H1 (cell line): ENCODE measurements at regions not wholly inside any gene's neighbourhood (a gene's known extent, or its start where the extent isn't known, plus 50 kb on each side); places are given as distances from the start of the nearest gene placed in this dataset.

Experiments
- CTCF ChIA-PET: fragments of 300-600 bp; sonication (Branson Sonifier 250); formaldehyde crosslinking; loops from one replicate; lab custom pipeline; 2021; ENCODE audit not compliant: partially characterized antibody; lab: Charles Lee
- POLR2A ChIA-PET: fragments of 300-600 bp; sonication (Branson Sonifier 250); formaldehyde crosslinking; loops from one replicate; lab custom pipeline; 2021; ENCODE audit warnings: inconsistent platforms; ENCODE audit not compliant: partially characterized antibody; lab: Charles Lee
- DNase-seq, 2 experiments: peaks; one replicate each; pipeline versions ENCODE4 v3.0.0 to v3.0.0-alpha.2; 2010 to 2022; ENCODE audit warnings: low spot score in 2 of 2, low read depth in 1 of 2, mixed read lengths in 1 of 2
- FAIRE-seq: peaks from 2 replicates; lab custom pipeline; 2011; peaks lifted over from hg19 to GRCh38; lab: Jason Lieb, UNC
- H2AFZ ChIP-seq: 2 replicates; pipeline ENCODE4 v1.8.1; 2012; ENCODE audit warnings: low read length, inconsistent platforms
- H2AK5ac ChIP-seq: 2 replicates; pipeline ENCODE4 v1.6.1; 2013; ENCODE audit warnings: low read depth, low read length
- H2BK120ac ChIP-seq: replicated peaks from 2 replicates; pipeline ENCODE3; 2013; ENCODE audit warnings: low read depth, low read length, inconsistent platforms
- H2BK12ac ChIP-seq: 2 replicates; pipeline ENCODE4 v1.6.1; 2013; ENCODE audit warnings: low read depth, low read length
- H2BK15ac ChIP-seq: 2 replicates; pipeline ENCODE4 v1.6.1; 2013; ENCODE audit warnings: low read length
- H2BK20ac ChIP-seq: 2 replicates; pipeline ENCODE4 v1.6.1; 2013; ENCODE audit warnings: low read length
- H2BK5ac ChIP-seq: 2 replicates; pipeline ENCODE4 v1.6.1; 2013; ENCODE audit warnings: low read depth, low read length
- H3K14ac ChIP-seq: 2 replicates; pipeline ENCODE4 v1.6.1; 2013; ENCODE audit warnings: inconsistent platforms; ENCODE audit not compliant: insufficient read length
- H3K18ac ChIP-seq: 2 replicates; pipeline ENCODE4 v1.6.1; 2013; ENCODE audit warnings: low read length; ENCODE audit errors: extremely low read depth
- H3K23ac ChIP-seq: 2 replicates; pipeline ENCODE4 v1.6.1; 2013; ENCODE audit warnings: inconsistent platforms; ENCODE audit not compliant: insufficient read length
- H3K23me2 ChIP-seq: 2 replicates; pipeline ENCODE4 v1.6.1; 2013; ENCODE audit warnings: low read depth, low read length
- H3K27ac ChIP-seq: 2 replicates; pipeline ENCODE4 v1.6.1; 2011; ENCODE audit warnings: low read depth, low read length, inconsistent platforms
- H3K27me3 ChIP-seq, 4 experiments: replicated peaks in 1 of 4; 1 replicate in 1 of 4; 2 replicates in 3 of 4; pipeline versions ENCODE4 v1.6.1 to v1.8.1; 2011 to 2013; ENCODE audit warnings: low read length in 3 of 4, mild to moderate bottlenecking in 3 of 4, inconsistent platforms in 2 of 4, mixed read lengths in 2 of 4, moderate library complexity in 1 of 4; ENCODE audit not compliant: control insufficient read depth in 3 of 4, insufficient read depth in 3 of 4; ENCODE audit errors: extremely low read depth in 1 of 4
- H3K36me3 ChIP-seq, 4 experiments: 2 replicates each; pipeline versions ENCODE4 v1.6.1 to v1.8.1; 2011 to 2013; ENCODE audit warnings: mild to moderate bottlenecking in 4 of 4, low read length in 3 of 4, moderate library complexity in 2 of 4, control low read depth in 1 of 4, inconsistent platforms in 1 of 4; ENCODE audit not compliant: insufficient read depth in 4 of 4, control insufficient read depth in 2 of 4
- H3K4ac ChIP-seq: replicated peaks from 2 replicates; pipeline ENCODE3; 2013; ENCODE audit warnings: low read length, low read depth, mixed read lengths, inconsistent platforms; ENCODE audit not compliant: insufficient read length
- H3K4me1 ChIP-seq, 4 experiments: replicated peaks in 1 of 4; 1 replicate in 1 of 4; 2 replicates in 3 of 4; pipeline versions ENCODE4 v1.6.1 to v1.8.1; 2011 to 2013; ENCODE audit warnings: low read length in 3 of 4, inconsistent platforms in 2 of 4, mixed read lengths in 1 of 4; ENCODE audit not compliant: insufficient read depth in 4 of 4, control insufficient read depth in 3 of 4
- H3K4me2 ChIP-seq, 2 experiments: 2 replicates each; pipeline versions ENCODE4 v1.6.1 to v1.8.1; 2011 to 2013; ENCODE audit warnings: low read depth in 2 of 2, low read length in 2 of 2, control low read depth in 1 of 2, inconsistent platforms in 1 of 2, mild to moderate bottlenecking in 1 of 2; ENCODE audit not compliant: insufficient read depth in 1 of 2
- H3K4me3 ChIP-seq, 4 experiments: fragments of 200-600, 300-600 bp in 1 of 4; sonication (generic), shearing (Covaris generic), sonication (Bioruptor Twin) in 1 of 4; 2 replicates each; pipeline versions ENCODE4 v1.5.1 to v1.8.1; 2011 to 2016; ENCODE audit warnings: low read length in 4 of 4, low read depth in 3 of 4, control low read depth in 2 of 4, inconsistent platforms in 2 of 4, mild to moderate bottlenecking in 2 of 4, mixed read lengths in 1 of 4, moderate library complexity in 1 of 4; ENCODE audit not compliant: insufficient read depth in 2 of 4; ENCODE audit errors: extremely low read depth in 1 of 4
- H3K56ac ChIP-seq: replicated peaks from 2 replicates; pipeline ENCODE3; 2013; ENCODE audit warnings: low read depth, mild to moderate bottlenecking, mixed read lengths, low read length, inconsistent platforms; ENCODE audit not compliant: insufficient read length
- H3K79me1 ChIP-seq: 2 replicates; pipeline ENCODE4 v1.6.1; 2013; ENCODE audit warnings: low read depth, low read length, control low read depth
- H3K79me2 ChIP-seq, 2 experiments: 2 replicates each; pipeline versions ENCODE4 v1.6.1 to v1.8.1; 2012 to 2013; ENCODE audit warnings: low read length in 2 of 2, mild to moderate bottlenecking in 2 of 2, inconsistent platforms in 1 of 2; ENCODE audit not compliant: insufficient read depth in 2 of 2, control insufficient read depth in 1 of 2
- H3K9ac ChIP-seq, 4 experiments: replicated peaks in 1 of 4; 1 replicate in 1 of 4; 2 replicates in 3 of 4; pipeline versions ENCODE4 v1.6.1 to v1.8.1; 2011 to 2013; ENCODE audit warnings: low read depth in 3 of 4, low read length in 3 of 4, control low read depth in 2 of 4, mild to moderate bottlenecking in 2 of 4, moderate library complexity in 2 of 4, inconsistent platforms in 1 of 4; ENCODE audit errors: extremely low read depth in 1 of 4
- H3K9me3 ChIP-seq, 2 experiments: 2 replicates each; pipeline versions ENCODE4 v1.6.1 to v1.8.1; 2012 to 2013; ENCODE audit warnings: mild to moderate bottlenecking in 2 of 2, moderate library complexity in 2 of 2, control low read depth in 1 of 2, inconsistent platforms in 1 of 2, low read depth in 1 of 2, low read length in 1 of 2, mixed read lengths in 1 of 2; ENCODE audit not compliant: insufficient read depth in 2 of 2
- H4K20me1 ChIP-seq, 2 experiments: replicated peaks in 1 of 2; 2 replicates each; pipeline versions ENCODE3 to v1.8.1; 2011 to 2013; ENCODE audit warnings: inconsistent platforms in 2 of 2, low read length in 2 of 2, mild to moderate bottlenecking in 1 of 2; ENCODE audit not compliant: insufficient read depth in 2 of 2, control insufficient read depth in 1 of 2
- H4K5ac ChIP-seq: 2 replicates; pipeline ENCODE4 v1.6.1; 2013; ENCODE audit warnings: low read length, low read depth, mixed read lengths, inconsistent platforms; ENCODE audit not compliant: insufficient read length
- H4K8ac ChIP-seq: 2 replicates; pipeline ENCODE4 v1.8.0; 2013; ENCODE audit warnings: mild to moderate bottlenecking, moderate library complexity, low read length, inconsistent platforms; ENCODE audit not compliant: insufficient read depth; ENCODE audit errors: extremely low read depth
- H4K91ac ChIP-seq: replicated peaks from 2 replicates; pipeline ENCODE3; 2013; ENCODE audit warnings: low read length, mixed read lengths, inconsistent platforms; ENCODE audit not compliant: insufficient read length
- EGR1 ChIP-seq: IDR thresholded peaks from 2 replicates; pipeline ENCODE4 v1.6.1; 2011; ENCODE audit warnings: low read depth, low read length, borderline replicate concordance
- GABPA ChIP-seq: IDR thresholded peaks from 2 replicates; pipeline ENCODE4 v1.6.1; 2011; ENCODE audit warnings: mild to moderate bottlenecking, low read length, moderate library complexity, borderline replicate concordance; ENCODE audit not compliant: insufficient read depth
- GTF2F1 ChIP-seq: IDR thresholded peaks from 2 replicates; pipeline ENCODE4 v1.6.1; 2012; ENCODE audit warnings: low read depth, low read length, improper control_type of control experiment, borderline replicate concordance
- KDM5A ChIP-seq: fragments of 200-600 bp; IDR thresholded peaks from 2 replicates; pipeline ENCODE4 v1.7.1; 2012; ENCODE audit warnings: mild to moderate bottlenecking, low read length, inconsistent platforms, mixed read lengths
- RFX5 ChIP-seq: IDR thresholded peaks from 2 replicates; pipeline ENCODE4 v1.6.1; 2011; ENCODE audit warnings: low read depth, low read length, improper control_type of control experiment, borderline replicate concordance
- SP1 ChIP-seq: IDR thresholded peaks from 2 replicates; pipeline ENCODE4 v1.6.1; 2011; ENCODE audit warnings: low read depth, low read length
- TCF12 ChIP-seq: IDR thresholded peaks from 2 replicates; pipeline ENCODE4 v1.6.1; 2011; ENCODE audit warnings: low read depth, mild to moderate bottlenecking, low read length
- YY1 ChIP-seq: IDR thresholded peaks from 2 replicates; pipeline ENCODE4 v1.6.1; 2011; ENCODE audit warnings: low read depth, mild to moderate bottlenecking, low read length
- WGBS, 2 experiments: shearing (Covaris generic) in 1 of 2; methylation state at CpG; one replicate each; pipeline versions ENCODE4 v1.1.6 to v1.1.7; 2013 to 2015; ENCODE audit warnings: low lambda C conversion rate in 2 of 2, mixed read lengths in 2 of 2, inconsistent platforms in 1 of 2, low coverage in 1 of 2, missing lambda C conversion rate in 1 of 2; ENCODE audit not compliant: insufficient replicate concordance in 2 of 2, insufficient coverage in 1 of 2, insufficient read length in 1 of 2; ENCODE audit errors: extremely low coverage in 1 of 2, missing lambda C conversion rate in 1 of 2; 5-methylcytosine and 5-hydroxymethylcytosine counted together
- TF ChIP-seq, protein P1 (sequence below): IDR thresholded peaks from 2 replicates; pipeline ENCODE4 v1.6.1; 2012; ENCODE audit warnings: inconsistent platforms

DNA sequence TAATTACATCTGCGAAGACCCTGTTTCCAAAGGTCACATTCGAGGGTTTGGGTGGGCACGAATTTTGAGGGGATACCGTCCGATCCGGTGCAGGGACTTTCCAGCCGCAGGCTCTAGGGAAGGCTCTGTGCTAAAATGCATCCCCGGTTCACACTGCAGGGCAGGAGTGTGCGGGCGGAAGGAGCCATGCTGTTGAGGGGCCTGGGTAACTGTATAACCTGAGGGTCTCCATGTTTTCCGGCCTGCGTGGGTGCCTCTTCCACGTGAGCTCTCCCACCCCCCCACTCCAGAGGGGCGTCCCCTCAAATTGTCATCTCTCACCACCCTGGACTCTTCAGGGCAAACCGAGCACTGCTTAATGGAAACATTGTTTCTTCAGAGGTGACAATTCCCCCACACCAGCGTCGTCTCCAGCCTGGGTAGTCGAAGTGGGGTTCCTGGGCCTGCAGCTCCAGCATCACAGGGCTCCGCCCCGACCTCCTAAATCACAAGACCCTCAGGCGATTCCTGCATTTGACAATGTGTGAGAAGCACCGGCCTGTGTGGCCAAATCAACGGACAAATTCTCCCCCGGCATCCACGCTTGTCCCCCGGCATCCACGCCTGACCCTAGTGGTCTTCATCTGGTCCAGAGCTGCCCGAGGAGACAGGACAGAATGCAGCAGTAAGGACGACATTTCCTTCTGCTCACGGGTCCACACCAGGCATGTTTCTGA lies 51.2 kb downstream of the FOXL3 start:
- Histone ChIP-seq H2AK5ac (no peak overlapping the region), H3K4me1 (no peaks in the 10 kb centered on the region), H3K79me1 (no peaks in the 10 kb centered on the region), H2BK20ac (no peak overlapping the region), H4K20me1 (no peaks in the 10 kb centered on the region), H4K91ac (no peak overlapping the region), H3K56ac (no peak overlapping the region), H3K23ac (no peak overlapping the region), H3K4me2 (no peak overlapping the region), H3K36me3 (no peaks in the 10 kb centered on the region), H3K18ac (no peak overlapping the region), H3K79me2 (no peaks in the 10 kb centered on the region), H2BK15ac (no peak overlapping the region), H2AFZ (no peak overlapping the region), H4K8ac (no peak overlapping the region), H2BK12ac (no peak overlapping the region), H3K9me3 (no peaks in the 10 kb centered on the region), H2BK5ac (no peak overlapping the region), H3K4ac (no peak overlapping the region), H3K27ac (no peak overlapping the region), H3K4me3 (no peak overlapping the region), H3K14ac (no peak overlapping the region), H3K23me2 (no peaks in the 10 kb centered on the region), H4K5ac (no peak overlapping the region), H2BK120ac (no peak overlapping the region), H3K9ac (no peak overlapping the region), H3K27me3 (no peaks in the 10 kb centered on the region)
- CTCF ChIA-PET = interaction anchor here (0.5 to 3.9 kb wide), 4 partner anchors 9 to 249 kb away, joined by 3 to 16 read pairs (median 3); no protein-coding TSS in a partner anchor
- no peak for TF ChIP-seq YY1
- TF ChIP-seq, protein P1, sequence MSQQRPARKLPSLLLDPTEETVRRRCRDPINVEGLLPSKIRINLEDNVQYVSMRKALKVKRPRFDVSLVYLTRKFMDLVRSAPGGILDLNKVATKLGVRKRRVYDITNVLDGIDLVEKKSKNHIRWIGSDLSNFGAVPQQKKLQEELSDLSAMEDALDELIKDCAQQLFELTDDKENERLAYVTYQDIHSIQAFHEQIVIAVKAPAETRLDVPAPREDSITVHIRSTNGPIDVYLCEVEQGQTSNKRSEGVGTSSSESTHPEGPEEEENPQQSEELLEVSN = no peak
- no peak for TF ChIP-seq EGR1
- no peak for TF ChIP-seq RFX5
- no peak for TF ChIP-seq KDM5A
- no peak for TF ChIP-seq GTF2F1
- no peak for TF ChIP-seq GABPA
- no peak for TF ChIP-seq SP1
- TF ChIP-seq TCF12 = no peak
- POLR2A ChIA-PET = no interaction called here
- FAIRE-seq (no peak), DNase-seq (no peak)
- 87% methylated on average over 29 of the region's 30 CpGs; no CpG with 5 or more reads in 1 of the 2 experiments for WGBS, 2 experiments
